ENCODE measurements at regions not wholly inside any gene's neighbourhood (a gene's known extent, or its start where the extent isn't known, plus 50 kb on each side); places are given as distances from the start of the nearest gene placed in this dataset.
"Not testable (repeated sequence)": the region's sequence is repeated elsewhere in the genome, so short reads cannot be mapped to it uniquely, and the experiment has no call there.

- no peak for DNase-seq
These were observed 51.1 kb upstream of the ROPN1 start for GRCh38 chr3:124043023-124043422.

DNA sequence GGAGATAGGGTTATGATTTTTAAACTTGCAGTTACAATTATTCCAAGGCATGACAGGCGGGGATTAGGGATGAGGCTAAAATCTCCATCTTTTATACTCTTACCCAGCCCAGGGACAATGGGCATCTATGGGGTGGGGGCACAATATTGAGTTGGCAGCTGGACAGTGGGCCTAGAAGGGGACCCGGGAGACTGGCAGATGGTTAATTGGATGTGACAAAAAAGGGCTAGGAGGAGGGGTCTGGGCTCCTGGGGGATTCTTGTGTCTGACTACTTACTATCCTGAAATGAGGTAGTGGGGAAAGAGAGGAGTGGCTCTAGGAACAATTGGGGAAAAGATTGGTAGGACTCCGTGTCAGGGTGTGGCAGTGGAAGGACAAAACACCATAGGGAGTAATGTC, 53.0 kb upstream of the ROPN1 start:
- no peak for DNase-seq

- DNase-seq: no peak
These were observed 57.3 kb upstream of the ROPN1 start for GRCh38 chr3:124048967-124049798.

DNA sequence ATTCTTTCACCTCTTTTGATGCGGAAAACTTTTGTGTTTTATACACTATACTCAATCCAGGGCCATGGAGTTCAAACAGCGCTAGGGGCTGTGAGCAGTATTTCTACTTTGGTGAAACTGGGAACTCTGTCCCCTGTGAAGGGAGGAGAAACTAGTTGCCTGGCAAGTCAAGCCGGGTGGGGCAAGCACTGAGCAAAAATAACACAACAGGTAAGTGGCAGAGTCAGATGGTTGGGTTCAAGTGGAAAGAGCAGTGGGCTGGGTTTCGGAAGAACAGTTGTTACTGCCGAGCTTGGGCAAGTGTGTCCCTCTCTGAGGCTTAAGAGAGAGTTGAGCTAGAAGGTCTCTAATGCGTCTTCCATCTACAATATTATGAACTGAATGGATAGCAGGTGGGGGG, 59.7 kb upstream of the ROPN1 start:
- DNase-seq: no peak

- no peak for DNase-seq
These were observed 61.9 kb upstream of the ROPN1 start for GRCh38 chr3:124053871-124054270.

DNA sequence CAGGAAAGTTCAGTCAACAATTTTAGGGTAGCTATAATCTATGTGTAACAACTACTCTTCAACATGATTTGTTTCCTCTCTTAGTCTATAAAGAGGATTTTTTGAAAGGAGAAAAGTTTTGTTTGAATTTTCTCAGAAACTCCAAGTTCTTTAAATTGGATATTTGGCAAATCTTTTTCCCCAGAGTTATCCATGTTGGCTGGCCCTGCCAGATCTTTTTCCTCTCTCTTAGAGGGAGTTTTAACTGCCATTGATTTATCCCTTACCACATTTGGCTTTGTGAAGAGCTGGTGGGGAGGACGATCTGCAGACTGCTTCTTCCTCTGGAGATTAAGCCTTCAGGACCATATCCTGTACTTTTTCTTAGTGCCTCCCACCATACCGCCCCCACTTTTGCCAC, 64.9 kb upstream of the ROPN1 start:
- no peak for DNase-seq

DNA sequence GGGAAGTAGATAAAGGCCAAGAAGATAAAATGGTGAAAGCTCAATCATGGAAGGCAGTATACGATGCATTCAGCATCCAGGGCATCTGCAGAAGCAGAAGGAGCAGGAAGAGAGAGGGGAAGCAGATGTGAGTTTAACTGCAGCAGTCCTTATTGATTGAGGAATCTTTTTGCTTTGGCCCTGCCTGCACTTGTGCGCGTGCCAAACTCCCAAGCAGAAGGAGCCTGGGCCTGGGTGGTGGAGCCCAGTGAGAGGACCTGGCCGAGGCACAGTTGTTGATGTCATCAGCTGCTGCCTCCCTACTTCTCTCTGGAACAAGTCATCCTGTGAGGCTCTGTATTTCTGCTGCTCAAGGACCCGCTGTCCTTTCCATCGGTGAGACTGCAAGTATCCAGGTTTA, 65.5 kb upstream of the ROPN1 start:
- no peak for DNase-seq

DNA sequence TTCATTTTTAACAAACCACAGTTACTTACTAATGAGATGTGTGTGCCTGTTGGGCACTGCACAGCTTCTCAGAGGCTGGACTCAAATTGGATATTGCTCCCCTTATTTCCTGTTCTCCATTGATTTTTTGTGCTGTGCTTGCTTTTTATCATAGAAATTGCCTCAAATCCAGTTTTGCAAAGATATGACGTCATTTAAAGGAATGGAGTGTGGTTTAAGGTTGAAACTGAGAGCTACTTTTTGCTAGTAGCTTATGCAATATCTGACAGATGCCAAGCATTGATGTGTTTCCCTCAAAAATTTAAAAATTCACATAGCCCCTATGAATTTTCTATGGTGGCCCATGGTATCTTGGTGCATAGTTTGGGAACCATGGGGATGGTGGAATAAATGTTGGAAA, 67.7 kb upstream of the ROPN1 start:
- no peak for DNase-seq

DNA sequence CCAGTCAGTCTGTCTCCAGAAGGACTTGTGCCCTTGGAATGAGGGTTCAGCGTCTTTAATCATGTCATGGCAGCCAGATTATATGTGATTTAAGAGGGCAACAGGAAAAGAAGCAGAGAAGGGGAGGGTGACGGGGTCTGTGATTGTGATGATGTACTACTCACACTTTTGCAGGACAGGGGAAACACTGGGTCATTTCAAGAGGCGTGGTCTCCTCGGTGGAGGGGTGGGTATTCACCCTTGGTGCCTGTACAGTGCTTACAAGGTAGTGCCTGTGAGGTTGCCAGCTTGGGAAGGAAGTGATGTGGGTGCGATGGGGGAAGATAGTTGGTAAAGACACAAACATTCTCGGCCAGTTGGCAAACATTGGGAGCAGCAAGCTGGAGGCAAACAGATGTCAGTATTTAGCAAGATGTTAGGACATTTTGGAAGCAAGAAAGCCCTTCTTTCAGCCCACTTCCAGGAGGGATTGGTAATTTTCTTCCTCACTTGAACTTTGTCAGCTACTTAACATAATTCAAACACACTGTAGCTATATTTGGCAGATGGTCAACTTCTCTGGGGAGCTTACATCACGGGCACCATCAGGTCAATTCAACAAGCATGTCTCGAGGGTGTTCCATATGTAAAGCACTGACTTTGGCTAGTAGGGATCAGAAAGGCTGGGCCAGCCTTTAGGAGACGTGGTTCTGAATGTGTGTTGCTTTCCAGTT, 71.4 kb upstream of the ROPN1 start:
- no peak for DNase-seq

DNA sequence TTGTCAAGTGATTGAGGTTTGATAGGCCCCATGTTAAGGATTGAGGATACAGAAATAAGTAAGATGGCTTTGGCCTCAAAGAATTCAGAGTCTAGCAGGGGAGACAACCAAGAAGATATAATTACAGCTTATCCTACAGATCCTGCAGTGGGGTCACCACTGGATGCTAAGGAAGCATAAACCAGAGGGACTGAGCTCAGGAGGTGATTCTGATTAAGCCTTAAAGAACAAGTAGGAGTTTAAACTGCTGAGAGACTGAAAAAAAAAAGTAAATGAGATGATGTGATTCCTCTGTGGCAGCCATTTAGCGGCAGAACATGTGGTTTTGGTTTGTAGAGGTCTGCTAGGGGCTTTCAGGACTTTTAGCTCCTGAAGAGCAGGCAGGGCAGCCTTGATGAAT, 72.1 kb upstream of the ROPN1 start:
- no peak for DNase-seq

DNA sequence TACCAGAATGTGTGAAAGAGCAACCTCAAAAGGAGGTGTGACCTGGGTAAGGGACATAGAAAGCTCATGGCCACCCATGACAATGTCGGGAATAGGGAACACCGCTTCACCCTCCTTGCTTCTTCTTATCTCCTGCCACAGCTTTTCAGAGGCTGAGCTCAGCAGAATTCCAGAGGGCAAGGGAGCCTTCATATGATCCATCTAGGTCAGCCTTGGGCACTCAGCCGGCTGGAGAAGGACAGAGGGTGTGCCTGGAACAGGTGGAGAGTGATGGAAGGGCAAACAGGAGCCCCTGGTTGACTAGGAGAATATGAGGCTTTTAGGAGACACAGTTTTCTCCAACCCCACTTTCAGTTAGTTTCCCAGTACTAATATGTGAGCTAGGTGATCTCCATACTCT, 74.6 kb upstream of the ROPN1 start:
- DNase-seq: not testable (repeated sequence)

- DNase-seq: not testable (repeated sequence)
These were observed 77.8 kb upstream of the ROPN1 start for GRCh38 chr3:124069706-124070105.

- not testable (repeated sequence) for DNase-seq
These were observed 83.2 kb upstream of the ROPN1 start for GRCh38 chr3:124075090-124075489.

GRCh38 chr3:124075753-124076152, 83.8 kb upstream of the ROPN1 start:
- DNase-seq: no peak

GRCh38 chr3:124076235-124076634, 84.3 kb upstream of the ROPN1 start:
- no peak for DNase-seq

DNA sequence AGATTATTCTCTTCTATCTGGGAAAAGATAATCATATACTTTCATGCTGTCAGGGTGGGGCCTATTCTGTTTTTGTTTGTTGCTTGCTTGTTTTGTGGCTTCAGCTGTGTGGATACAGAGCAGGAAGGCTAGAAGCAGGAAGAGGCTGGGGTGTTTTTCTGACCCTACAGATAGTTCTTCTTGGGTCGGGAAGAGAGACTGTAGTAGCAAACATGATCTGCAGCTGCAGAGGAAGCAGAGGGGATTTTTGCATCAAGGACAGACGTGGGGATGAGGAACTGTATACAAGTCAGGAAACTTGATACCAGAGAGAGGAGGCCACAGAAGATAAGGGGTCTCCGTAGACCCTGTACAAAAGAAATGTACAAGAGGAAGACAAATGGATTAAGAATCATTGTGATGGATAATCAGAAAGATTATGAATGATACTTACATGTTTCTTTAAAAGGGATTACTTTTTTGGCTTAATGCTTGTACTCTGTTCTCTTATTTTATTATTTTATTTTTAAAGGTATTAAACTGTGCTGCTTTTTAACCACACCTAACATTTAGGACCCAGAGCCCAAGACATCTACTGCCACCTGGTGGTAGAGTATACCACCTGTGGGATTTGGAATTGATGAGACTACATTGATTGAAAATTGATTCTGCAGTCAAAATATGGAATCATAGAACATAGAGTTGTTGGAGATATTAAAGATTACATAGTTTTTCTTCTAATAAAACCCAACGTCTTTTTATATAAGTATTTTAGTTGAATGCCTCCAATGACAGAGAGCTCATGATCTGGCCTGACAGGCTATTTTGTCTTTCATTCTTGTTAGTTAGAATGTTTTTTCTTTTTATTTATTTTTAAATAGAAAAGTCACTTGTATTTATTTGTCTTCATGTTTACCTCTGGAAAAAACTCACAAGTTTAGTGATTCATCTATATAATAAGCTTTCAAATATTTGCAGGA, 87.3 kb upstream of the ROPN1 start:
- DNase-seq: no peak

GRCh38 chr3:124079912-124080276, 88.0 kb upstream of the ROPN1 start:
- no peak for DNase-seq

DNA sequence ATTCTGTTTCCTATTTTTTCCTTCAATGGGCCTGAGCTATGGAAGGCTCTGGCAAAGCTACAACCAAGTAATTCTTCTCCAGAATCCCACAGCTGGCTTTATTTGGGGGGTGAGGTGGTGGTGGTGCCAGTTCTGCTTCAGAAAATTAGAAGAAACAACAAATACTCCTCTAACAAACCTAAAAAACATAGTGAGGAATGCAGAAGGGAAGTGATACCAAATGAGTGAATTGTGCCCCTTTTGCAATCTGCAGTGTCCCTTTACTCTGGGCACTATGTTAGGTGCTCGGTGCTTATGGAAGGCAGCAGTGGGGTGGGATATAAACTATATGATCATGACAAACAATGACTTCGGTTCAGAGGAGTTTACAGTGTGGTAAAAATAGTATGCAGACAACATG, 90.4 kb upstream of the ROPN1 start:
- no peak for DNase-seq

- no peak for DNase-seq
These were observed 92.3 kb upstream of the ROPN1 start for GRCh38 chr3:124084022-124084881.

DNA sequence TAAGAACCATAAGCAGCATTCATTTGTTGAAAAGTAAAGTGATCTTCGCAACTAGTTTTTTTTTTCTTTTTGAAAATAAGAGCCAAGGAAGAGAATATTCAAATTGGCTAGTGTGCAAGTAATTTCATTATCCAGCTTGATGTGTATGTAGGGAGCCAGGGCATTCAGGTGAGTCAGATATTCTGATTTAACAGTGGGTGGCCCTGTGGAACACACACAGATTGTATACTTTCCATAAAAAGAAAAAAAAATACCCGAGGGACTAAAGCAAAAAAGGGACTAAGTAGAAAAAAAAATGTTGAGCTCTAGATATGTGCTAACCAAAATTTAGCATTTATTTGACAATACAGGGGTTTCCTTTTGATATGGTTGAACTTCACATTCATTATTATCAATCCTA, 96.9 kb upstream of the ROPN1 start:
- DNase-seq: no peak

- DNase-seq: no peak
These were observed 97.3 kb upstream of the ROPN1 start for GRCh38 chr3:124089214-124089613.

DNA sequence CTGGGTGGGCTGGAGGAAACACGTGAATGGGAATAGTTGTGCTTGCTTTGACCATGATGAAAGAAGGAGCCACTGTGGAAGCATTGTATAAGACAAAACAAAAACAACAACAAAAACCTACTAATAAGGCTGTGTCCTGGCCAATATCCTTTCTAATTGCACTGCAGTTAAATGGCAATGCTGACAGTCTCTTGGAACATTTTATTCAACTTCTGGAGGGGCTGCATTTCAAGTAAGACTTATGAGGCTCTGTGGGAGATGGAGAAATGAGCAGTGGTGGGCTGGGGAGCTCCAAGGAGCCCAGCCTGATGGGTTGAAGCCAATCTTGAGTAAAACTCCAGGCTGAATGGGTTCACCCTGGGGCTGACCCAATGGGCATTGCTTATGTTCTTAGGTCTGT, 99.8 kb upstream of the ROPN1 start:
- DNase-seq: no peak
